Ovary (tissue), 7 donors: ENCODE measurements at regions not wholly inside any gene's neighbourhood (a gene's known extent, or its start where the extent isn't known, plus 50 kb on each side); places are given as distances from the start of the nearest gene placed in this dataset.

ENCODE experiments used
- DNase-seq, 5 donors: peaks; one replicate each; pipeline ENCODE4 v3.0.0-alpha.2; 2019 to 2020
- H3K27ac ChIP-seq, 2 donors: fragments of 200-600 bp; one replicate each; pipeline versions ENCODE4 v1.5.1 to v1.8.0; 2019 to 2022
- H3K27me3 ChIP-seq: fragments of 200-600 bp; one replicate; pipeline ENCODE4 v1.8.0; 2022
- H3K36me3 ChIP-seq: fragments of 200-600 bp; sonication (generic); one replicate; pipeline ENCODE4 v1.5.1; 2019
- H3K4me1 ChIP-seq: one replicate; pipeline ENCODE4 v1.8.1; 2013; ENCODE audit warnings: mild to moderate bottlenecking, moderate library complexity; ENCODE audit not compliant: insufficient read depth
- H3K4me3 ChIP-seq: fragments of 200-600 bp; sonication (generic); one replicate; pipeline ENCODE4 v1.5.1; 2017
- H3K9me3 ChIP-seq, 2 donors: fragments of 200-600 bp in 1 of 2; sonication (generic) in 1 of 2; one replicate each; pipeline versions ENCODE4 v1.5.1 to v1.8.1; 2013 to 2019; ENCODE audit warnings: mild to moderate bottlenecking in 1 of 2, moderate library complexity in 1 of 2
- CTCF ChIP-seq, 3 donors: fragments of 450-650 bp in 2 of 3; fragments of 200-600 bp in 1 of 3; IDR thresholded peaks; one replicate each; pipeline versions ENCODE4 v1.5.1 to v1.8.0; 2016 to 2022; ENCODE audit warnings: antibody characterized with exemption in 3 of 3, mild to moderate bottlenecking in 1 of 3
- EP300 ChIP-seq: sonication (generic); formaldehyde crosslinking; IDR thresholded peaks from one replicate; pipeline ENCODE4 v1.6.1; 2017; ENCODE audit warnings: antibody characterized with exemption
- POLR2A ChIP-seq: fragments of 450-650 bp; IDR thresholded peaks from one replicate; pipeline ENCODE4 v1.6.1; 2017; ENCODE audit warnings: antibody characterized with exemption, mild to moderate bottlenecking, moderate library complexity
- WGBS, 3 donors: extraction: QIAGEN DNeasy Blood & Tissue Kit in 1 of 3; methylation state at CpG; one replicate each; pipeline versions ENCODE4 v1.1.5 to v1.1.7; 2013 to 2017; 5-methylcytosine and 5-hydroxymethylcytosine counted together
- intact Hi-C, 4 donors: fragments of 100-400 bp; cut with DNase I; formaldehyde crosslinking; loops; one replicate each; pipeline versions ENCODE4 v1.11.0 to v1.15.1; 2022 to 2023
- donor health status: DM: no; HTN: no; CAD: no; lungs with moderate emphysema.
- donor health status: DM: no; HTN: no; CAD: no.
- donor health status: Bipolar disorder and iron deficiency.
- donor health status: DM: no; HTN: no; CAD: no.
- donor health status: DM: yes; HTN: yes; CAD: no.

GRCh38 chr20:25140968-25141367 lies 54.5 kb upstream of the ENTPD6 start:
- H3K27ac ChIP-seq: no peak overlapping the region
- no peaks in the 10 kb centered on the region for H3K9me3 ChIP-seq
- H3K4me1 ChIP-seq: no peaks in the 10 kb centered on the region
- no peak for TF ChIP-seq CTCF (IDR thresholded peaks at IDR 0.05)
- TF ChIP-seq POLR2A: no peak
- DNase-seq: no peak
- intact Hi-C loops: no loop called here
- H3K27me3 ChIP-seq: no peaks in the 10 kb centered on the region
- 87 to 93% (median 93%) methylated on average over 5 of the region's 5 CpGs for WGBS, 3 donors
- H3K36me3 ChIP-seq: no peaks in the 10 kb centered on the region
- no peak overlapping the region for H3K4me3 ChIP-seq

- TF ChIP-seq CTCF (IDR thresholded peaks at IDR 0.05): no peak
- intact Hi-C loops: no loop called here
- no peaks in the 10 kb centered on the region for H3K27me3 ChIP-seq
Measured at GRCh38 chr20:25142435-25142834, 53.1 kb upstream of the ENTPD6 start.

GRCh38 chr20:25145131-25145530 lies 50.4 kb upstream of the ENTPD6 start:
- H3K36me3 ChIP-seq: no peaks in the 10 kb centered on the region

More at GRCh38 chr20:25142435-25142834, 53.1 kb upstream of the ENTPD6 start:
- DNase-seq: no peak
- no peaks in the 10 kb centered on the region for H3K4me1 ChIP-seq
- H3K4me3 ChIP-seq: no peak overlapping the region
- no peaks in the 10 kb centered on the region for H3K9me3 ChIP-seq
- H3K27ac ChIP-seq: no peak overlapping the region
- H3K36me3 ChIP-seq: no peaks in the 10 kb centered on the region
- 90 to 91% (median 91%) methylated on average over 3 of the region's 3 CpGs for WGBS, 3 donors

More at GRCh38 chr20:25145131-25145530, 50.4 kb upstream of the ENTPD6 start:
- Histone ChIP-seq H3K4me3 (no peak overlapping the region), H3K9me3 (no peaks in the 10 kb centered on the region), H3K27ac (no peak overlapping the region), H3K27me3 (no peaks in the 10 kb centered on the region), H3K4me1 (no peaks in the 10 kb centered on the region)
- TF ChIP-seq EP300 (no peak), POLR2A (no peak), CTCF (IDR thresholded peaks at IDR 0.05) (no peak)
- 45 to 61% (median 48%) methylated on average over 7 of the region's 7 CpGs for WGBS, 3 donors
- intact Hi-C loops: no loop called here
- DNase-seq: no peak
